ENCODE measurements at regions not wholly inside any gene's neighbourhood (a gene's known extent, or its start where the extent isn't known, plus 50 kb on each side); places are given as distances from the start of the nearest gene placed in this dataset.

- TF ChIP-seq JUNB (CRISPR knock-in tag; IDR thresholded peaks at IDR 0.05; ENCODE audit: borderline replicate concordance) (no peak), JUND (CRISPR knock-in tag; IDR thresholded peaks at IDR 0.05) (no peak), RARG (CRISPR knock-in tag; IDR thresholded peaks at IDR 0.05; ENCODE audit: low read depth) (no peak), BHLHE40 (IDR thresholded peaks at IDR 0.05; ENCODE audit: low read length) (no peak), EEA1 (CRISPR knock-in tag; IDR thresholded peaks at IDR 0.05; ENCODE audit: borderline replicate concordance) (no peak), RBFOX2 (IDR thresholded peaks at IDR 0.05; ENCODE audit: low read depth, low read length) (no peak), MED13 (CRISPR knock-in tag; IDR thresholded peaks at IDR 0.05) (no peak)
- TF ChIP-seq, protein P1, sequence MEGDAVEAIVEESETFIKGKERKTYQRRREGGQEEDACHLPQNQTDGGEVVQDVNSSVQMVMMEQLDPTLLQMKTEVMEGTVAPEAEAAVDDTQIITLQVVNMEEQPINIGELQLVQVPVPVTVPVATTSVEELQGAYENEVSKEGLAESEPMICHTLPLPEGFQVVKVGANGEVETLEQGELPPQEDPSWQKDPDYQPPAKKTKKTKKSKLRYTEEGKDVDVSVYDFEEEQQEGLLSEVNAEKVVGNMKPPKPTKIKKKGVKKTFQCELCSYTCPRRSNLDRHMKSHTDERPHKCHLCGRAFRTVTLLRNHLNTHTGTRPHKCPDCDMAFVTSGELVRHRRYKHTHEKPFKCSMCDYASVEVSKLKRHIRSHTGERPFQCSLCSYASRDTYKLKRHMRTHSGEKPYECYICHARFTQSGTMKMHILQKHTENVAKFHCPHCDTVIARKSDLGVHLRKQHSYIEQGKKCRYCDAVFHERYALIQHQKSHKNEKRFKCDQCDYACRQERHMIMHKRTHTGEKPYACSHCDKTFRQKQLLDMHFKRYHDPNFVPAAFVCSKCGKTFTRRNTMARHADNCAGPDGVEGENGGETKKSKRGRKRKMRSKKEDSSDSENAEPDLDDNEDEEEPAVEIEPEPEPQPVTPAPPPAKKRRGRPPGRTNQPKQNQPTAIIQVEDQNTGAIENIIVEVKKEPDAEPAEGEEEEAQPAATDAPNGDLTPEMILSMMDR (CRISPR knock-in tag; IDR thresholded peaks at IDR 0.05), result no peak
- TF ChIP-seq, protein P2, sequence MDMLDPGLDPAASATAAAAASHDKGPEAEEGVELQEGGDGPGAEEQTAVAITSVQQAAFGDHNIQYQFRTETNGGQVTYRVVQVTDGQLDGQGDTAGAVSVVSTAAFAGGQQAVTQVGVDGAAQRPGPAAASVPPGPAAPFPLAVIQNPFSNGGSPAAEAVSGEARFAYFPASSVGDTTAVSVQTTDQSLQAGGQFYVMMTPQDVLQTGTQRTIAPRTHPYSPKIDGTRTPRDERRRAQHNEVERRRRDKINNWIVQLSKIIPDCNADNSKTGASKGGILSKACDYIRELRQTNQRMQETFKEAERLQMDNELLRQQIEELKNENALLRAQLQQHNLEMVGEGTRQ (IDR thresholded peaks at IDR 0.05; ENCODE audit: low read depth, low read length), result no peak
- TF ChIP-seq, protein P2 (CRISPR knock-in tag; IDR thresholded peaks at IDR 0.05; ENCODE audit: borderline replicate concordance), result no peak
Observed at GRCh38 chr16:29158785-29159184, 173.9 kb downstream of the LAT start.

Data from HepG2 (cell line).